GM12891 (cell line): ENCODE measurements at regions not wholly inside any gene's neighbourhood (a gene's known extent, or its start where the extent isn't known, plus 50 kb on each side); places are given as distances from the start of the nearest gene placed in this dataset.

Experiments
- PAX5 ChIP-seq: IDR thresholded peaks from 2 replicates; pipeline ENCODE4 v1.6.1; 2011; ENCODE audit warnings: low read length, moderate library complexity, mild to moderate bottlenecking; ENCODE audit not compliant: insufficient read depth, severe bottlenecking
- POLR2A ChIP-seq: IDR thresholded peaks from 2 replicates; pipeline ENCODE4 v1.6.1; 2011; ENCODE audit warnings: low read depth, low read length, control low read depth
- POLR2AphosphoS5 ChIP-seq: IDR thresholded peaks from 2 replicates; pipeline ENCODE4 v1.6.1; 2011; ENCODE audit warnings: low read depth, low read length, control low read depth
- SPI1 ChIP-seq: IDR thresholded peaks from 2 replicates; pipeline ENCODE4 v1.6.1; 2011; ENCODE audit warnings: low read depth, low read length, control low read depth

DNA sequence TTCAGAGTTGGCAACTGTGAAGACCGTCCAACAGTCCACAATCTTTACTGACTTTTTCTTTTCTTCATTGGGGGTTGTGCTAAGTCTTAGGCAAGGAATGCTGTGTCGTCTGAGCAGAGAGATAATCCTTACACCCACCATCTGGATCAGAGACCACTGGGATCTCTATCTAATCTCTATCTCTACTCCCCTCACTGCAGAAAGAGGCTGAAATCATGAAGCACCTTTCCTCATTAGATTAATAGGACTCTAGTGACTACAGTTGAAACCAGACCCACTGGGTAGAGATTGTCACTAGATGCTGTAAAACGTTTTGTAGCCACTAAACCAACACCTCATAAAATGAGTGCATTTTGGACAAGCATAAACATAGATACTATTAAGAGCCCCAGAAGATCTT, 387.4 kb upstream of the CELF2 start:
- TF ChIP-seq SPI1 (no peak), POLR2A (no peak), POLR2AphosphoS5 (no peak), PAX5 (no peak)
